ENCODE measurements at regions not wholly inside any gene's neighbourhood (a gene's known extent, or its start where the extent isn't known, plus 50 kb on each side); places are given as distances from the start of the nearest gene placed in this dataset.

DNA sequence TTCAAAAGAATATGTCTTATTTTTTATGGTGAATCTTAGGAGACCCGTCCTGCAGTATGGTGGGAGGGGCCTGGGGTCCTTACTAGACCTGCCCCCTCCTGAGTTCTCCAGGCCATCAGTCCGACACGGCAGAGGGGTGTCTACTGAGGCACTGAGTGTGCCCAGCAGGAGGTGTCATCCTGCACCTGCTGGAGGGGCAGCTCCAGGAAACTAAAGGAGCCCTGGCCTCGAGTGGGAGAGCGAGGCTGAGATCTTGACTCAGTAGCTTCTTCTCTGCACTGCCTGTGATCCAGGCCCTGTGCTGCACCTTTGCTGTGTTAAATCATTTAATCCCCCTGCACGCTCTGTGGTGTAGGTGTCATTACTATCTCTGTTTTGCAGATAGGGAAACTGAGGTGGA is 587.7 kb downstream of the PTPRU start:
- no peak for DNase-seq

DNA sequence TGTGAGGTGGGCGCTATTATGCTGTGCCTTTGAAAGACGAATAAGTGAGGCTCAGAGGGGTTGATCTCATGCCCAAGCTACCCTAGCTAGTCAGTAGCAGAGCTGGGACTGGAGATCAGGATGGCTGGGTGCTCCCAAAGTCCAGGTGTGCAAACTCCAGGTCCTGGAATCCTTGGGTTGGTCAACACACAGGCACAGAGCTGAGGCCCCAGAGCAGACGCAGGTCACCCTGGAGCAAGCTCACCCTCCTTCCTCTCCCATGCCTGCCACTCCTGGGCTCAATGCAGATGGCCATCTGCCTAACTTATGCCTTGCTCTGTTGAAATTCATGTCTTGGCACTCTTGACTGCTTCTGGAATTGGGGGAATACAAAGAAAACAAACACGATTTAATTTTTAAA is 587.2 kb downstream of the PTPRU start:
- DNase-seq, result no peak

DNA sequence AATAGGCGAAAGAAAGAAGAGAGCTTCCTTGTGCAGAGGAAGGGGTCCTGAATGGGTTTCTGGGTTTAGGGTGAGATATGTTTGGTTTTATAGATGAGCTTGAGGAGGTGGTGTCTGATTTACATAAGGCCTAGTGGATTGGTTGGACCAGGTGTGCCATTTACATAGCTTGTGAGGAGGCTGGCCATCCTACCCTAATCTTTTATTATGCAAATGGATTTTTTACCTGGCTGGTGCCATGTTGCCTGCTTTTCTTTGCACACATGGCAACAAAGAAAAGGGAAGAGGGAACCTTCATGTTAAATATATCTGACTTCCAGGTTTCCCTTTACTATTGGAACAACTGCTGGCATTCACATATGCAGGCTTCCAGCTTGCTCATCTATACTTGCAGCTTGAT is 585.3 kb downstream of the PTPRU start:
- DNase-seq, result no peak

DNA sequence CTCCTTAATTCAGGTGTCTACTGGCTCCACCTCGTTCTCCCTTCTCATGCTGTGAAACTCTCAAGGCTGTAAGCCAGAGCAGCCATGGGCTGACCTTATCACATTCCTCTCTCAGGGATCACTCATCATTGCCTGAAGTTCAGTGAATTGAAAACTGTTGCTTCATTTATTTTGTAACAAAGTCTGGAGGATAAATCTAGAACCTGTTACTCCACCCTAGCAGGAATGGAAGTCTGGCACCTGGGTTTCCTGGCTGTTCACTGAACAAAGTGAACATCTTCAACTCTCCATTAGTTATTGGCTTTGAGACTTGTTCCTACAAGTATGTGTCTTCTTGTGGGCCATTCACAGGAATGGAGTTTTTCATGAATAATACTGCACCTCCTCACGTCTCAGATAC is 584.1 kb downstream of the PTPRU start:
- DNase-seq, result no peak

DNA sequence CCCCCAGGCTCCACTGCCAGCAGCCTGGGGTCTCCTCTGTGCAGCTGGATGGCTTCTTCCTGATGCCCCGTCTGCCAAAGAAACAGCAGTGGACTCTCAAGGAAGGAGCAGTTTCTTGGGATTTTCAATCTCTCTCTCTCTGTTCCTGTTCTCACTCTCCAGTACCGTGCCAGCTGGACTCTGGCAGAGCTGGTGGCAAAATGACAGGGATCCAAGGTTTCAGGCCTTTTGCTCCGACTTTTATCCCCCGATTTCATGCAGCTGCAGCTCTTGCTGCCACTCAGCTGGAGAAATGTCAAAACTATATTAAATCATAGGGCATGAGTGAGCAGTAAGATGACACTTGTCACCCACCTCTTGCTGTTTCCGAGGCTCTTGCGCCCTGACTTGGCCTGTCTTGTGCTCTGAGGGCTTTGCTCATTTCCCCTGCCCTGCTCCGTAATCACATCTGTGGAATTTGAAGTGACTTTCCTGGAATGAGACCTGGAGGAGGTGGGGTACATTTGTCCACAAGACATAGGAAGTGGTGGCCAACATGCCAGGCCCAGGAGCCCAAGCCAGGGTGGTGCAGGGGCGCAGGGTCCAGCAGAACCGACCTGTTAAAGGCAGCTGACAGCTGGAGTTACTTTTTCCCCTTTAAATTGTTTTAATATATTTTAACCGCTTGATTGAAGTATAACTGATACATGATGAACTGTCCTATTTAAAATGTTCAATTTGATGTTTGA is 576.2 kb downstream of the PTPRU start:
- no peak for DNase-seq

DNA sequence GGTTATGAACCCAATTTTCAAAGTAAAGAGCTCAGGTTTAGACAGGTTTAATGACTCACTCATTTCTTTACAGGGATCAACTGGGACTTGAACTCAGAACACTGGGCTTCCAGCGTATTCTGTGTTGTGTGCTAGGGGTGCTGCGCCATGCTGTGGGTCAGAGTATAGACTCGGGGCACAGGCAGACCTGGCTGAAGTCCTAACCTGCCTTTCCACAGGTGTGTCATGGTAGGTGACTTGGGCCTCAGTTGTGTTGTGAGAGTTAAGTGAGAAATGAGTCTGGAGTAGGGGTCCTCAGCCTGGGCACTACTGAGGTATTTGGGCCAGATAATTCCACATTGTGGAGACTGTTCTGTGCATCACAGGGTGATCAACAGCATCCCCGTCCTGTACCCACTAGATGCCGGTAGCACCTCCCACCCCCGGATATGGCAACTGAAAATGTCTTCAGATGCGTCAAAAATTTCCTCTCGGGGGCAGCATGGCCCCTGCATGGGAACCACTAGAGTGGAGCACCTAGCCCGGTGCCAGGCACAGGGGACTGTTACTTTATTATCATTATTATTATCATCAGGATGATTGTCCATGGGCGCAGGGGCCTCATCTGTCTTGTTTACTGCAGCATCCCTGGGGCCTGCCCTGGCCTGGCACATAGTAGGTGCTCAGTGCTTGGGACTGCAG is 575.5 kb downstream of the PTPRU start:
- DNase-seq, result no peak

DNA sequence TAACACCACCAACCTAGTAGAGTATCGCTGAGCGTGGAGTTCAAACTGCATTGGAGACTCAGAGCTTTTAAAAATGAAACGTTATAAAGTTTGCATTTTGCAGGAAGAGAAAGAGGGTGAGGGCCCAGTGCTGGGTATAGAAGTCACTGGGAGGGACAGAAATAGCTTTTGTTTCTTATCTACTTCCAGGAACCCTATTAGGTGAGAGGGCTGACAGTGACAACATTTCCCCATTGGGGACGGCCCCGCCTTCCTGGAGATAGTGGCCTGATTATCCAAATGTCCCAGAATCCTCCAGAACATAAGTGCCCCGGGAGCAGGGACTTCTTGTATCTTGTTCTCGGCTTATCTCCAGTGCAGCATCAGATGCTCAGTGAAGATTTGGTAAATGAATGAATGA is 574.9 kb downstream of the PTPRU start:
- DNase-seq, result no peak

DNA sequence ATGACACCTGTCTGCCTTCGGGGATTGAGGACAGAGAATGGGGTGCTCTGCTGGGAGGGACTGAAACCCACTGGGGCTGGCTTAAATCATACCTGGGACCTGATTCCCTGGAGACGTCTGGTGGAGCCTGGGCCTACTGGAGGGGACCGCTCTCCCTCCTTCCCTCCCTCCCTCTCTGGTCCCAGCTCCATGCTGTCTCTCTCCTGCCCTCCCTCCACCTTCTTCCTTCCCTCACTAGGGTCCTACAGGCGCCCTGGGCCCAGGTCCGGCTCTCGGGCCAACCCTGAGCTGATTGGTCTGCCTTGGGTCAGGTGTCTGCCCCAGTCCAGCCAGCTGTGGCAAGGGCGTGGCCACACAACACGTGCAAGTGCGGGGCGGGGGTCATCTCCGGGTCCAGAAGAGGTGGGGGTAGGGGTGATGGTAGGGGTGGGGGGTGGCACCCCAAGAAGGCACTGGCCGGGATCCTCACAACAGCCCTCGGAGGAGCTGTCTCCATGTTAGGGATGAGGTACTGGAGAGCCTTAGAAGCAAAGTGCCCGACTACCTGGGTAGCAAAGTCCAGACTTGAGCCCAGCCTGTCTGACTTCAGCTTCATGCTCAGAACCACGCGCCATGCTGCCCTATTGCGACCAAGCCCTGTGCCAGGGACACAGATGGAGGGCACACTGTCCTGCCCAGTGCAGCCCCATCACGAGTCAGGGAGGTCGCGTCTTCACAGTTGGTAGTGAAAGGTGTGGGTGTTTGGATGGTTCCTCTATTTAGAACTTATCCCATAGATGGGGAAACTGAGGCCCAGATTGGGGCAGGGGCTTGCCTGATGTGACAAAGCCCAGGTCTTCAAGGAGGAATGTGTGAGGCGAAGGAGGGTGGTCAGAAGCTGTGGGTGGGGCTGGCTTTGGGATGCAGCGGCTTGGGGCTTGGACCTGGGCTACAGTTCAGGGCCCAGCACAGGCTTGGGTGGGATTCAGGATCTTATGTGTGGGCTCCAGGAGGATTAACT is 574.1 kb downstream of the PTPRU start:
- DNase-seq, result no peak

DNA sequence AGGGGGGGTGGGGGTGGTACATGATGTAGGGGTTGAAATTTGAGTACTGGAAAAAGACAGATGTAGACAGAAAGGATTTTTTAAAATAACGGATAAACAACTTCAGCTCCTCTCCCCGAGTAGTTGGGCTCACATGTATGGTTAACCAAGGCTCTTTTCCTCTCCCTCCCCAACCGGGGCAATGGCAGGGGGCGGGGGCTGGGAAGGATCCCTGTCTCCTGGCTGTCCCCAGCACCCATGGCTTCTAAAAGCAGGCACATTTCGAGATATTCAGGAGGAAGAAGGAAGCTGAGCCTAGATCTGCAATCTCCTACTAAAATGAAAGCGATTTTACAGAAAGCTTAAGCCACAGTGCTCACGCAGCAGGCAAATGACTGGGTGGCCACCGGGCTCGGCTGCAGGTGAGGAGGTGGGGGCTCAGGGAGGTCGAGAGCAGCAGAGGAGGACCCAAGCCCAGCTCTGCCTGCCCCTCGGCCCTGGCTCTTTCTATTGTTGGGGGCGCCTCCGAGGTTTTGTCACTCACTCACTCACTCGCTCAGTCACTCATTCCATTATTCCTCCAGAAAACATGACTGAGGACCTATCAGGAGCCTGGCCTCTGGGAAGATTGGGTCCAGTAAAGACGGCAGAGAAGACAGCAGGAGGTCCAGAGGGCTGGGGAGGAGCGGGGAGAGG is 573.3 kb downstream of the PTPRU start:
- no peak for DNase-seq

DNA sequence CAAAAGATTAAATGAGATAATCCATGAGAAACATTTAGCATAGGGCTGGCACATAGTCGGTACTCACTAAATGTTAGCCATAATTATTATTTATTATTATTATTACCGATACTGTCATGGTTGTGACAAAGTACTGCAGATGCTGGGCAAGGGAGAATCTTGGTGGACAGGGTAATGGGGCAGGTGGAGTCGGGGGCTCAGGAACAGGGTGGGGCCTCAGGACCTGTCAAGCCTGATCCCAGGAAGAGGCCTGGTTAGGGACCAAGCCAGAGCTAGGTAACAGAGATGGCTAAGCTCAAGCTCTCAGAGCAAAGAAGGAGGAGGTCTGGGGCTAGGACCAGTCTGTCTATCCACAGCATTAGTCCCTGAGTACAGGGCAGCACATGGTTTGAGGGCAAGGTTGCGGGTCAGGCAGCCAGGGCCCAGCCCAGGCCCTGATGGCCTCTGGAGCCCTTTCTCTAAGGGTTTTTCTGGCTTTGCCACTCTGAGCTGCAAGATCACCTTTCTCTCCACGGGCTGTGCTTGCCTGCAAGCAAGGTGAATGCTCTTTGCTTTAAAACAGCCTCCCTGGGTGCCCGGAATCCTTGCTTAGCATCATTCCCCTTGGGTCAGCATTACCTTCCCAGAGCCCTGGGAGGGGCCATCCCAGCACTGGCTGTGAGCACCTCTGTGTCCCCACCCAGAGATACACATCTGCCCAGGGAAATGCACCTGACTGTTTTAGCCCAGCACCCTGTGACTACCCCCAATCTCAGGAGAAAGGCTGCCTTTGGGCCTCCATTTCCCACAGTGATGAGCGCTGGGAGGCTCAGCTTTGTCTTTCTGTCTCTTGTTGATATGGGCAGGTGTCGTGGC is 572.0 kb downstream of the PTPRU start:
- DNase-seq, result no peak

DNA sequence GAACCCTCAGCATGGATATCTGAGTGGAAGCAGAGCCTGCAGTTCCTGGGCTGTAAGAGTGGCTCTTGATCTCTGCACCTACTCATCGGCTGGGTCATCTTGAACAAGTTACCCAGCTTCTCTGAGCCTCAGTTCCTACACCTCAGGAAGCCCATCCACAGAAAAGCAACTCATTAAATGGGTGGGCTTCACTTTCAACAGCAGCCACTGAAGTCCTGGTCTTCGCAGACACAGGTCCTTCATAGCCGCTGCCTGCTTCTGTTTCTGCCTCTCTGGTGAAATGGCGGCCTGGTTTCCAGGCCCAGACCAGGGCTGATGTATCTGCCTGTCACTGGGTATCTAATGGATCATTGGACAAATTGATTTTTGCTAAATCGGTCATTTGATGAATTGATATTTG is 571.4 kb downstream of the PTPRU start:
- no peak for DNase-seq

DNA sequence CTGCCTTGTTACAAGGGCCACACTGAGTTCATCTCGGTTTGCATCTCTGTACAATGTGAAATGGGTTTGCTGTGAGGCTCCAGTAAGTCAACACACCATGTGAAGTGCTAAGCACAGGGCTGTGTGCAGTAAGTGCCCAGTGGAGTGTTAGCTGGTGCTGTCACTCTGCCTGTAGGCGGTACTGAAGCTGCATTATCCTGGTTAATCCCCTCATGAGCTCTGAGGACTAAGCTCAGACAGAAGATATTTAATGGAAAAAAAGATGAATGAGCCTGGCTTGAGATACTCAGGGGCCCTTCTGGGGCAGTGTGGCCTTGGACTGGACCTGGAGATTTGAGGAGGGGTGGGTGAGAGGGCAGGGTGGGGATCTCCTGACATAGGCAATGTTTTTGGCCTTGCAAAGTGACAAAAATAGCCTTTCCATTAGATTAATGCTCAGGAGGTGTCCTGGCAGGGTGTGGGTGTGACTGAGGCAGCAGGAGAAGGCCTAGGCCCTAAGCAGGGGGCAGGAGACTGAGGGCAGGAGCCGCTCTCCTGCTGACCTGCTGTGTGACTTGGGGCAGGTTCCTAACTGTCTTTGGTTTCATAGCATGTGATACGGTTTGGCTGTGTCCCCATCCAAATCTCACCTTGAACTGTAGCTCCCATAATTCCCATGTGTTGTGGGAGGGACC is 570.5 kb downstream of the PTPRU start:
- no peak for DNase-seq

DNA sequence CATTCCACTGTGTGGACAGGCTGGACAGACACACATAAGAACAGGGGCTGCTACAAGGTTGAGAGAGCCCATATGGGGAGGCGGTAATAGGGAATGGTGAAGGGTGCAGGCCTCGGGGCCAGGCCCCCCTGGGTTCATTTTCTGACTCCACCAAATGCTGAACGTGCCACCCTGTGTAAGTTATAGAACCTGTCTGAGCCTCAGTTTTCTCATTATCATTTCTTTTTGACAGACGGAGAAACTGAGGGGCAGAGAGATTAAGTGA is 569.5 kb downstream of the PTPRU start:
- no peak for DNase-seq

DNA sequence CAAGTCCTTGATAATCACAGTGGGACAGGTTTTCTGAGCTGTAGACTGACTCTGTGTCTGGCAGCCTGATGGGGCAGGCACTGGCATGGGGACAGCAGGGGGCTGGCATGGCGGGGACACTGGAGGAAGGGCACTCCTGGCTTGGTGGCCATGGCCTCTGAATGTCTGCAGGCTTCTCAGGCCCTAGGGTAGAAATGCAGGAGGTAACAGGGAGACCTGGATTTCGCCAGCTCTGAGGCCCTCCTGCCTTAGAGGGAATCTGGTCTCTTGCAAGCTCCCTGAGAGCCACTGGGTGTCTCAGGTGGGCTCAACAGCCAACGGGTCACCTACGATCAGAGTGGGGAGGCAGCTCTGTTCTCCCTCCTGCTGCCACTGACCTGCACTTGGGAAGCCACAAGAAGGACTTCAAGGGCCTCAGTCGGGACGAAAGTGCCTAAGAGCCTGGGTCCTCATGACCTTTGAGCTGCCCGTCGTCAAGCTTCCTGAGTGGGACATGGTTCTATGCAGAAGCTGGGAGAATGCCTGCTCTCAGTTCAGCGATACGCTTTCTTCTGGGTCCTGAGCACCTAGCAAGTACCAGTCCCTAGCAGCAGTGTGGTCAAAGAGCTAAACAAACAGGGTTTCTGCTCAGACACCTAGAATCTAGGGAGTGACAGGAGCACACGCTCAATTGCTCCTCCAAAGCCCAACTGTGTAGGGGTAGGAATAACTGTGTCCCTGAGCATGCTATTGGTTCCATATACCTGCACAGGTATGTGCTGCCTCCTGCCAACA is 569.0 kb downstream of the PTPRU start:
- no peak for DNase-seq

DNA sequence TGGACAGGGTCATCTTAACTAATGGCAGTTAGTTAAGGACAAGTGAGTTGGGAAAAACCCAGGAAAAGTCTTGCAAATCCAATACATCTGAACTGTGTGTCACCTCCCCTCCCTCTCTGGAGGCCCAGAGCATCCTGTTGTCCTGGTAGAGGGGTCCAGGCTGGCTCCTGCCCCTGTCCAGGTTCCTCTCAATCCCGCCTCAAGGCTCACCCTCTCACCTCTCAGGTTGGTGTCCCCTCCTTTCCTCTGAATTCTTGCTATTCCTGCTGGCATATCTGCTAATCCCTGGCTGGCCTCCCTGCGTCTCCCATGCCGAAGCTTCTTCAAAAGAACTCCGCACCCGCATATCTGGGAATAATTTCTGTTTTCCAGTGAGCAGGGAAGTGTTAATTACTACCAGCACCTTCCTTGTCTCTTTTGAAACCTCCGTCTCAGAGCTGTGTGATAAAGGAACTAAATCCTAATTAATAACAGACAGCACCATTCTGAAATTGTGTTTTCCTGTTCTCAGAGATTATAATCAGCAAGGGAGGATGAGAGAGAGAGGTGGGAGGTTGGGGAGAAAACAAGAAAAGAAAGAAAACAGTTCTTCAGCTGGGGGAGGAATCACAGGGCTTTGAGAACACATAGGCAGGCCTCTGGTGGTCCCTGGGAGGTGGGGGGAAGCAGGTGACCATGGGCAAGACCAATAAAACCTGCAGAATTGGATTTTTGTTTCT is 568.0 kb downstream of the PTPRU start:
- DNase-seq, result no peak

DNA sequence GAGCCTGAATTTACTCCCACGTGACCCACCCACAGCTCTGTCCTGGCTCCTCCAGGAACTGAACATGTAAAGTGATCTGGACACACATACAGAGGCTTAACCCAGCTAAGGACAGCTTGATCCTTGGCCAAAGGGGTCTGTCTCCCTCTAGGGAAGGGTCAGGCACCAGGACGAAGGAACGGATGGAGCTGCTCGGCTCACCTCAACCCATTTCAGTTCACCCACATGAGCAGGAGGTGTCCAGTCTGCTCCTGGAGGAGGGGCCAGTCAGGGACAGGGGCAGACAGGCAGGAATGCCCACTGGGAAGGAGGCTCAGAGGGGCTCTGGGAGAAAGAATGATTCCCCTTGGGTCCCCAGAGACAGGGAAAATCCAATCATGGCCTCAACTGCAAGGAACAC is 567.2 kb downstream of the PTPRU start:
- DNase-seq, result no peak

DNA sequence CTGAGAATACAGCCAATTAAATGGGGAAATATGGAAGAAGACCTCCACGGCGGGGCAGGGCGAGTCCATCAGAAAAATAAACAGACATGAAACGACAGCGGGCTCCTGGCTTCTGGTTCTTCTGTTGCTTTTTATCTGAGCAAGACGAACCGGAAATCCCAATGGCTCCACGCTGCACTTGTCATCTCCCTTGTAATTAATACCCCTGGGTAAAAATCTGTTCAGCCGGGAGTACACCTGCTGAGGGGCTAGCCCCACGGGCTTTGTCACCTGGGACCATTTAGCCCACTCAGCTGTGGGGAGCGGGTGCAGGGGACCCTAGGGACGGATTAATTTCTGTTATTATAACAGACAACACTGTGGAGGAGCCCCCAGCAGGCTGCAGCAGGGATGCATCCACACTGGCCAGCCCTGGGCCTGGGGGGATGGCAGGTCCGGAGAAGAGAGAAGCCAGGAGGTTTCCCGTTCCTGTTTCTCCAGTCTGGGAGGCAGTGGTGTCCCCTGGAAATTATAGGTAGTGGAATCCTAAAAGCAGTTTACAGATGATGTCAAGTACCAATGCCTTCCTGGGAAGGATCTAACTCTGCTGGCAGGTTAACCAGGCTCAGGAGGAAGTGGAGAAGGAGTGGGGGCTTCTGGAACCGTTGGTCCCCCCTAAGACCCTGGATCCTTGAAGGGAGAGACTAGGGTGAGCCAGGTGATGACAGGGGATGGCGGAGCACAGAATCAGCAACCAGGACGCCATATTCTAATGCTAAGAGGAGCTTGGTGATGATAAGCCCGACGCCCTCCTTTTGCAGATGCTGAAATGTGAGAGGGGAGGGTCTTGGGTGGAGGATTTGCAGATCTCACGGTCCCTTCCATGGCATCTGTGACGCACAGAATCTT is 566.1 kb downstream of the PTPRU start:
- DNase-seq, result no peak

DNA sequence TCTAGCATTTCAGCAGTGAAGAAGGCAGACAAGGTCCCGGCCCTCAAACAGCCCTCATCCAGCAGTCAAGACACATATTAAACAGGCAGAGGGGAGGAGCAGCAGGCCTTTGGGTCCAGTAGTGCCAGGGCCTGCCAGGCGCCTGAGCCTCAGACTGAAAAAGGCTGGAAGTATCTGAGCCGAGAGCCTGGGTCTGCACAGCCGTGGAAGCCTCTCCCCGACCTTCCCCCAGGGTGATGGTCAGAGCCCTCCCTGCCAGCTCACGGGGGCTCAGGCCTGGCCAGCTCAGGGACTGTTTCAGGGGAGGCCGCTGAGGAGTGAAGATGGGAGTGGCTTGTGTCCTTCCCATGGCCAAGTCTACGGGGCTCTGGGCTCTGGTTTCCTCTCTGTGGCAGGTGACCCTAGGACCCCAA is 565.2 kb downstream of the PTPRU start:
- no peak for DNase-seq

DNA sequence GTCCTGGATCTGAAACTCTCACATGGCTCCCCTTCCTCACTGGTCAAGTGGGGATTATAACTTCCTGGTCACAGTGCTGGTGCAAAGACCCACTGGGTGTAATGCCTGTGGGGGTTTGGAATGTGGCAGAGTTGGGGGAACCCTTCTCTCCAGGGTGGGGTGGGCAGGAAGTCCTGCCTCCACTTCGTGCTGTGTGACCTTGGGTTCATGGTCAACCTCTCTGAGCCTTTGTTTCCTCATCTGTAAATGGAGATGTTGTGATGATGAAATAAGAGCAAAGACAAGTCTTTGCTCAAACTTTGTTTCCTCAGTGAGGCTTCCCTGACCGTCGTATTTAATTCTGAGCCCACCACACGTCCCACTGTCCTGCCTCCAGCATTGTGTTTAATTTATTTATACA is 564.7 kb downstream of the PTPRU start:
- no peak for DNase-seq
